ENCODE measurements at regions not wholly inside any gene's neighbourhood (a gene's known extent, or its start where the extent isn't known, plus 50 kb on each side); places are given as distances from the start of the nearest gene placed in this dataset.

DNA sequence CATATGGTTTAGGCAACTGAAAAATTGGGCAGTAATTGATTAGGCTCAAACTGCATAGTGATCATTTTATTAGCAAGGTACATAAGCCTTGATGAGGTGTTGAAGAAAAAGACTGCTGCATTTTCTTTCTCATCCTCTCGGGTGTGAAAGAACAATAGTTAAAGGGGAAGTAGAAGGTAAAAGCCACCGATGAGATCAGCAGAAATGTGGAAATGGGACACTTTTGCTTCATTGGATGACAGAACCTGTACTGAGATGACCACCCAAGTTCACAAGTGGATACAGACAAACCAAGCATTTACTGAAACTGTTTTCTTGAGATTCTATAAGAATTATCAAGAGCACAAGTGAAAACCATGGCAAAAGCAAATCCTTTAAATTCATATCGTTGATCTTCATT, 184.0 kb downstream of the TMX1 start:
- Histone ChIP-seq H3K27ac (ENCODE audit: low read depth) (no peak overlapping the region), H3K9me2 (ENCODE audit: insufficient read depth) (peaks cover 3% of the 10 kb centered on the region; the same call in 1 of the 2 replicates), H3K79me2 (replicated peaks; ENCODE audit: insufficient read depth) (no peaks in the 10 kb centered on the region), H4K20me1 (replicated peaks; ENCODE audit: insufficient read depth) (no peaks in the 10 kb centered on the region), H3K4me2 (no peak overlapping the region), H3K36me3 (ENCODE audit: insufficient read depth) (peaks cover 3% of the 10 kb centered on the region; the same call in 1 of the 2 replicates), H2AFZ (peak overlapping the region; percentile 88; the same call in 1 of the 2 replicates), H3K27me3 (ENCODE audit: insufficient read depth) (no peaks in the 10 kb centered on the region), H3K4me1 (ENCODE audit: insufficient read depth) (no peaks in the 10 kb centered on the region), H3F3A (replicated peaks; ENCODE audit: low read depth) (no peaks in the 10 kb centered on the region), H3K4me3 (no peak overlapping the region)
- Mint-ChIP-seq H3K4me1 (0 out of 3 replicates have a peak, but pooled peaks cover 4% of the 10 kb centered on the region), H3K27me3 (ENCODE audit: insufficient read depth, low read depth, poor library complexity) (peaks cover 7% of the 10 kb centered on the region), H3K9me3 (peaks cover 20% of the 10 kb centered on the region), H3K4me3 (no peak overlapping the region), H3K36me3 (ENCODE audit: low read depth) (peaks cover 13% of the 10 kb centered on the region; the same call in 2 of the 3 replicates), H3K27ac (no peak overlapping the region)
- TF ChIP-seq ZNF331 (CRISPR knock-in tag; IDR thresholded peaks at IDR 0.05; ENCODE audit: low read depth) (no peak), EZH2phosphoT487 (IDR thresholded peaks at IDR 0.05; ENCODE audit: unreplicated experiment) (no peak), JUNB (IDR thresholded peaks at IDR 0.05; ENCODE audit: unreplicated experiment) (no peak), STAT1 (IDR thresholded peaks at IDR 0.05; ENCODE audit: unreplicated experiment) (no peak), EZH2 (IDR thresholded peaks at IDR 0.05; ENCODE audit: low read depth, unreplicated experiment) (no peak), POLR2AphosphoS5 (IDR thresholded peaks at IDR 0.05; ENCODE audit: low read depth) (no peak), CREB1 (CRISPR knock-in tag; IDR thresholded peaks at IDR 0.05; ENCODE audit: low read depth) (no peak), ZNF114 (CRISPR knock-in tag; IDR thresholded peaks at IDR 0.05) (no peak), NANOG (IDR thresholded peaks at IDR 0.05; ENCODE audit: borderline replicate concordance) (no peak)
- TF ChIP-seq, protein P1, sequence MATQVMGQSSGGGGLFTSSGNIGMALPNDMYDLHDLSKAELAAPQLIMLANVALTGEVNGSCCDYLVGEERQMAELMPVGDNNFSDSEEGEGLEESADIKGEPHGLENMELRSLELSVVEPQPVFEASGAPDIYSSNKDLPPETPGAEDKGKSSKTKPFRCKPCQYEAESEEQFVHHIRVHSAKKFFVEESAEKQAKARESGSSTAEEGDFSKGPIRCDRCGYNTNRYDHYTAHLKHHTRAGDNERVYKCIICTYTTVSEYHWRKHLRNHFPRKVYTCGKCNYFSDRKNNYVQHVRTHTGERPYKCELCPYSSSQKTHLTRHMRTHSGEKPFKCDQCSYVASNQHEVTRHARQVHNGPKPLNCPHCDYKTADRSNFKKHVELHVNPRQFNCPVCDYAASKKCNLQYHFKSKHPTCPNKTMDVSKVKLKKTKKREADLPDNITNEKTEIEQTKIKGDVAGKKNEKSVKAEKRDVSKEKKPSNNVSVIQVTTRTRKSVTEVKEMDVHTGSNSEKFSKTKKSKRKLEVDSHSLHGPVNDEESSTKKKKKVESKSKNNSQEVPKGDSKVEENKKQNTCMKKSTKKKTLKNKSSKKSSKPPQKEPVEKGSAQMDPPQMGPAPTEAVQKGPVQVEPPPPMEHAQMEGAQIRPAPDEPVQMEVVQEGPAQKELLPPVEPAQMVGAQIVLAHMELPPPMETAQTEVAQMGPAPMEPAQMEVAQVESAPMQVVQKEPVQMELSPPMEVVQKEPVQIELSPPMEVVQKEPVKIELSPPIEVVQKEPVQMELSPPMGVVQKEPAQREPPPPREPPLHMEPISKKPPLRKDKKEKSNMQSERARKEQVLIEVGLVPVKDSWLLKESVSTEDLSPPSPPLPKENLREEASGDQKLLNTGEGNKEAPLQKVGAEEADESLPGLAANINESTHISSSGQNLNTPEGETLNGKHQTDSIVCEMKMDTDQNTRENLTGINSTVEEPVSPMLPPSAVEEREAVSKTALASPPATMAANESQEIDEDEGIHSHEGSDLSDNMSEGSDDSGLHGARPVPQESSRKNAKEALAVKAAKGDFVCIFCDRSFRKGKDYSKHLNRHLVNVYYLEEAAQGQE (IDR thresholded peaks at IDR 0.05; ENCODE audit: unreplicated experiment): no peak
- TF ChIP-seq, protein P2, sequence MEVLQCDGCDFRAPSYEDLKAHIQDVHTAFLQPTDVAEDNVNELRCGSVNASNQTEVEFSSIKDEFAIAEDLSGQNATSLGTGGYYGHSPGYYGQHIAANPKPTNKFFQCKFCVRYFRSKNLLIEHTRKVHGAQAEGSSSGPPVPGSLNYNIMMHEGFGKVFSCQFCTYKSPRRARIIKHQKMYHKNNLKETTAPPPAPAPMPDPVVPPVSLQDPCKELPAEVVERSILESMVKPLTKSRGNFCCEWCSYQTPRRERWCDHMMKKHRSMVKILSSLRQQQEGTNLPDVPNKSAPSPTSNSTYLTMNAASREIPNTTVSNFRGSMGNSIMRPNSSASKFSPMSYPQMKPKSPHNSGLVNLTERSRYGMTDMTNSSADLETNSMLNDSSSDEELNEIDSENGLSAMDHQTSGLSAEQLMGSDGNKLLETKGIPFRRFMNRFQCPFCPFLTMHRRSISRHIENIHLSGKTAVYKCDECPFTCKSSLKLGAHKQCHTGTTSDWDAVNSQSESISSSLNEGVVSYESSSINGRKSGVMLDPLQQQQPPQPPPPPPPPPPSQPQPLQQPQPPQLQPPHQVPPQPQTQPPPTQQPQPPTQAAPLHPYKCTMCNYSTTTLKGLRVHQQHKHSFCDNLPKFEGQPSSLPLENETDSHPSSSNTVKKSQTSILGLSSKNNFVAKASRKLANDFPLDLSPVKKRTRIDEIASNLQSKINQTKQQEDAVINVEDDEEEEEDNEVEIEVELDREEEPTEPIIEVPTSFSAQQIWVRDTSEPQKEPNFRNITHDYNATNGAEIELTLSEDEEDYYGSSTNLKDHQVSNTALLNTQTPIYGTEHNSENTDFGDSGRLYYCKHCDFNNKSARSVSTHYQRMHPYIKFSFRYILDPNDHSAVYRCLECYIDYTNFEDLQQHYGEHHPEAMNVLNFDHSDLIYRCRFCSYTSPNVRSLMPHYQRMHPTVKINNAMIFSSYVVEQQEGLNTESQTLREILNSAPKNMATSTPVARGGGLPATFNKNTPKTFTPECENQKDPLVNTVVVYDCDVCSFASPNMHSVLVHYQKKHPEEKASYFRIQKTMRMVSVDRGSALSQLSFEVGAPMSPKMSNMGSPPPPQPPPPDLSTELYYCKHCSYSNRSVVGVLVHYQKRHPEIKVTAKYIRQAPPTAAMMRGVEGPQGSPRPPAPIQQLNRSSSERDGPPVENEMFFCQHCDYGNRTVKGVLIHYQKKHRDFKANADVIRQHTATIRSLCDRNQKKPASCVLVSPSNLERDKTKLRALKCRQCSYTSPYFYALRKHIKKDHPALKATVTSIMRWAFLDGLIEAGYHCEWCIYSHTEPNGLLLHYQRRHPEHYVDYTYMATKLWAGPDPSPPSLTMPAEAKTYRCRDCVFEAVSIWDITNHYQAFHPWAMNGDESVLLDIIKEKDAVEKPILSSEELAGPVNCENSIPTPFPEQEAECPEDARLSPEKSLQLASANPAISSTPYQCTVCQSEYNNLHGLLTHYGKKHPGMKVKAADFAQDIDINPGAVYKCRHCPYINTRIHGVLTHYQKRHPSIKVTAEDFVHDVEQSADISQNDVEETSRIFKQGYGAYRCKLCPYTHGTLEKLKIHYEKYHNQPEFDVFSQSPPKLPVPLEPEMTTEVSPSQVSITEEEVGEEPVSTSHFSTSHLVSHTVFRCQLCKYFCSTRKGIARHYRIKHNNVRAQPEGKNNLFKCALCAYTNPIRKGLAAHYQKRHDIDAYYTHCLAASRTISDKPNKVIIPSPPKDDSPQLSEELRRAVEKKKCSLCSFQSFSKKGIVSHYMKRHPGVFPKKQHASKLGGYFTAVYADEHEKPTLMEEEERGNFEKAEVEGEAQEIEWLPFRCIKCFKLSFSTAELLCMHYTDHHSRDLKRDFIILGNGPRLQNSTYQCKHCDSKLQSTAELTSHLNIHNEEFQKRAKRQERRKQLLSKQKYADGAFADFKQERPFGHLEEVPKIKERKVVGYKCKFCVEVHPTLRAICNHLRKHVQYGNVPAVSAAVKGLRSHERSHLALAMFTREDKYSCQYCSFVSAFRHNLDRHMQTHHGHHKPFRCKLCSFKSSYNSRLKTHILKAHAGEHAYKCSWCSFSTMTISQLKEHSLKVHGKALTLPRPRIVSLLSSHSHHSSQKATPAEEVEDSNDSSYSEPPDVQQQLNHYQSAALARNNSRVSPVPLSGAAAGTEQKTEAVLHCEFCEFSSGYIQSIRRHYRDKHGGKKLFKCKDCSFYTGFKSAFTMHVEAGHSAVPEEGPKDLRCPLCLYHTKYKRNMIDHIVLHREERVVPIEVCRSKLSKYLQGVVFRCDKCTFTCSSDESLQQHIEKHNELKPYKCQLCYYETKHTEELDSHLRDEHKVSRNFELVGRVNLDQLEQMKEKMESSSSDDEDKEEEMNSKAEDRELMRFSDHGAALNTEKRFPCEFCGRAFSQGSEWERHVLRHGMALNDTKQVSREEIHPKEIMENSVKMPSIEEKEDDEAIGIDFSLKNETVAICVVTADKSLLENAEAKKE (CRISPR knock-in tag; IDR thresholded peaks at IDR 0.05): no peak
- TF ChIP-seq, protein P3, sequence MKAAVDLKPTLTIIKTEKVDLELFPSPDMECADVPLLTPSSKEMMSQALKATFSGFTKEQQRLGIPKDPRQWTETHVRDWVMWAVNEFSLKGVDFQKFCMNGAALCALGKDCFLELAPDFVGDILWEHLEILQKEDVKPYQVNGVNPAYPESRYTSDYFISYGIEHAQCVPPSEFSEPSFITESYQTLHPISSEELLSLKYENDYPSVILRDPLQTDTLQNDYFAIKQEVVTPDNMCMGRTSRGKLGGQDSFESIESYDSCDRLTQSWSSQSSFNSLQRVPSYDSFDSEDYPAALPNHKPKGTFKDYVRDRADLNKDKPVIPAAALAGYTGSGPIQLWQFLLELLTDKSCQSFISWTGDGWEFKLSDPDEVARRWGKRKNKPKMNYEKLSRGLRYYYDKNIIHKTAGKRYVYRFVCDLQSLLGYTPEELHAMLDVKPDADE (IDR thresholded peaks at IDR 0.05): no peak
- TF ChIP-seq, protein P4, sequence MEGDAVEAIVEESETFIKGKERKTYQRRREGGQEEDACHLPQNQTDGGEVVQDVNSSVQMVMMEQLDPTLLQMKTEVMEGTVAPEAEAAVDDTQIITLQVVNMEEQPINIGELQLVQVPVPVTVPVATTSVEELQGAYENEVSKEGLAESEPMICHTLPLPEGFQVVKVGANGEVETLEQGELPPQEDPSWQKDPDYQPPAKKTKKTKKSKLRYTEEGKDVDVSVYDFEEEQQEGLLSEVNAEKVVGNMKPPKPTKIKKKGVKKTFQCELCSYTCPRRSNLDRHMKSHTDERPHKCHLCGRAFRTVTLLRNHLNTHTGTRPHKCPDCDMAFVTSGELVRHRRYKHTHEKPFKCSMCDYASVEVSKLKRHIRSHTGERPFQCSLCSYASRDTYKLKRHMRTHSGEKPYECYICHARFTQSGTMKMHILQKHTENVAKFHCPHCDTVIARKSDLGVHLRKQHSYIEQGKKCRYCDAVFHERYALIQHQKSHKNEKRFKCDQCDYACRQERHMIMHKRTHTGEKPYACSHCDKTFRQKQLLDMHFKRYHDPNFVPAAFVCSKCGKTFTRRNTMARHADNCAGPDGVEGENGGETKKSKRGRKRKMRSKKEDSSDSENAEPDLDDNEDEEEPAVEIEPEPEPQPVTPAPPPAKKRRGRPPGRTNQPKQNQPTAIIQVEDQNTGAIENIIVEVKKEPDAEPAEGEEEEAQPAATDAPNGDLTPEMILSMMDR (conservative IDR thresholded peaks at IDR 0.05; ENCODE audit: low read depth in 2 of 2): no peak
- ATAC-seq: no peak
- DNase-seq (ENCODE audit: low spot score): no peak
